NCI-H1092 (cell line): ENCODE measurements at regions not wholly inside any gene's neighbourhood (a gene's known extent, or its start where the extent isn't known, plus 50 kb on each side); places are given as distances from the start of the nearest gene placed in this dataset.

Experiments
- DNase-seq: peaks from one replicate; lab custom pipeline; 2025; lab: John Stamatoyannopoulos, UW

GRCh38 chr15:58329781-58330671 is 101.8 kb upstream of the LIPC start:
- DNase-seq = no peak

GRCh38 chr15:58330741-58331559 is 100.8 kb upstream of the LIPC start:
- DNase-seq = no peak

GRCh38 chr15:58331560-58331912 is 100.3 kb upstream of the LIPC start:
- DNase-seq = no peak

- DNase-seq = peak; percentile 65
Observed at GRCh38 chr15:58331913-58332675, 99.7 kb upstream of the LIPC start.

GRCh38 chr15:58332676-58333400 is 99.0 kb upstream of the LIPC start:
- no peak for DNase-seq

GRCh38 chr15:58334803-58335202 is 97.0 kb upstream of the LIPC start:
- DNase-seq = no peak

GRCh38 chr15:58336161-58336560 is 95.6 kb upstream of the LIPC start:
- DNase-seq = no peak

GRCh38 chr15:58340176-58340575 is 91.6 kb upstream of the LIPC start:
- DNase-seq = no peak

GRCh38 chr15:58342508-58342907 is 89.3 kb upstream of the LIPC start:
- DNase-seq = no peak

- DNase-seq = no peak
Observed at GRCh38 chr15:58344213-58345070, 87.3 kb upstream of the LIPC start.

- DNase-seq = no peak
Observed at GRCh38 chr15:58346361-58346760, 85.4 kb upstream of the LIPC start.

GRCh38 chr15:58348095-58348812 is 83.5 kb upstream of the LIPC start:
- peak; percentile 9 for DNase-seq

GRCh38 chr15:58352026-58352929 is 79.5 kb upstream of the LIPC start:
- no peak for DNase-seq

- peak; percentile 1 for DNase-seq
Observed at GRCh38 chr15:58355382-58355971, 76.3 kb upstream of the LIPC start.

- DNase-seq = no peak
Observed at GRCh38 chr15:58355973-58356372, 75.8 kb upstream of the LIPC start.

GRCh38 chr15:58357529-58358476 is 74.0 kb upstream of the LIPC start:
- DNase-seq = no peak

- DNase-seq = no peak
Observed at GRCh38 chr15:58360421-58361090, 71.2 kb upstream of the LIPC start.
